Activated naive CD4-positive, alpha-beta T cell treated with anti-CD3 and anti-CD28 coated beads for 36 hours (primary cell): ENCODE measurements at regions not wholly inside any gene's neighbourhood (a gene's known extent, or its start where the extent isn't known, plus 50 kb on each side); places are given as distances from the start of the nearest gene placed in this dataset. TPM values are rescaled to one million over a fixed set of nuclear protein-coding genes. Genes with fewer than 3 reads are reported as not detected.

Experiments
- CTCF ChIA-PET: fragments of 350-600 bp; sonication (Branson Sonifier 250); formaldehyde crosslinking; loops from one replicate; lab custom pipeline; 2021; ENCODE audit warnings: antibody characterized with exemption; lab: Charles Lee
- DNase-seq: peaks from one replicate; pipeline ENCODE4 v3.0.0-alpha.2; 2020
- H3K27ac Mint-ChIP-seq: one replicate; pipeline ENCODE4 v1.8.0; 2021; ENCODE audit warnings: mild to moderate bottlenecking, mixed read lengths
- H3K27me3 Mint-ChIP-seq: one replicate; pipeline ENCODE4 v1.8.0; 2021; ENCODE audit warnings: low read depth, mixed read lengths
- H3K36me3 Mint-ChIP-seq: one replicate; pipeline ENCODE4 v1.8.0; 2021; ENCODE audit warnings: low read depth, mixed read lengths
- H3K4me1 Mint-ChIP-seq: one replicate; pipeline ENCODE4 v1.8.0; 2021; ENCODE audit warnings: low read depth, mixed read lengths
- H3K4me3 Mint-ChIP-seq: one replicate; pipeline ENCODE4 v1.8.0; 2021; ENCODE audit warnings: mild to moderate bottlenecking, moderate library complexity, mixed read lengths
- H3K9me3 Mint-ChIP-seq: one replicate; pipeline ENCODE4 v1.8.0; 2021; ENCODE audit warnings: mixed read lengths
- intact Hi-C: fragments of 100-400 bp; cut with micrococcal nuclease; formaldehyde crosslinking; loops from one replicate; pipeline ENCODE4 v1.15.1; 2023
- microRNA-seq: library from miRNA; unstranded; fragments of <30 nt; microRNA quantifications from one replicate; pipeline ENCODE4 v1.2.0, GENCODE V29; 2022; ENCODE audit warnings: borderline microRNAs expressed, borderline replicate concordance

DNA sequence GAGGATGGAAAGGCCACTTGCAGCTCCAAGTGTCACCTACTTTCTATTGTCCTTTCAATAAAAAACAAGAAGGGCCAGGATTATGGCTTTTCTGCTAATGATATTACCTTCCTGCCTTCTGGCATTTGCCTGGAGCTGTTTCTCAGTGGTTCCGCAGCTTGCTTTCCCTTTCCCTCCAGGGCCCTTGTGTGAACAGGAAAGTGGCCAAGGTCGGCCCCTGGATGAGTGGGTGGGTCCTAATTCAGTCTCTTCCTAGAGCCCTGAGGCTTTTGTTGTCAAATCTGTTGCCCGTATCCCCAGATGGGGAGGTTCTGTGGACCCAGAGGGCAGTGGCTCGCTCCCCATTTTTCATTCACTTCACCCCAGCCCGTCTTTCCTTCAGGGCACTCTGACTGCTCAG lies 64.2 kb upstream of the UMPS start:
- CTCF ChIA-PET = interaction anchor here (1.3 kb wide), 1 partner anchor 8 kb away, joined by 3 read pairs; no protein-coding TSS in a partner anchor
- Mint-ChIP-seq H3K9me3 (no peaks in the 10 kb centered on the region), H3K4me1 (peaks cover 18% of the 10 kb centered on the region), H3K27me3 (peaks cover 5% of the 10 kb centered on the region), H3K4me3 (no peak overlapping the region), H3K27ac (no peak overlapping the region), H3K36me3 (peaks cover 16% of the 10 kb centered on the region)
- intact Hi-C loops = no loop called here
- DNase-seq = no peak

DNA sequence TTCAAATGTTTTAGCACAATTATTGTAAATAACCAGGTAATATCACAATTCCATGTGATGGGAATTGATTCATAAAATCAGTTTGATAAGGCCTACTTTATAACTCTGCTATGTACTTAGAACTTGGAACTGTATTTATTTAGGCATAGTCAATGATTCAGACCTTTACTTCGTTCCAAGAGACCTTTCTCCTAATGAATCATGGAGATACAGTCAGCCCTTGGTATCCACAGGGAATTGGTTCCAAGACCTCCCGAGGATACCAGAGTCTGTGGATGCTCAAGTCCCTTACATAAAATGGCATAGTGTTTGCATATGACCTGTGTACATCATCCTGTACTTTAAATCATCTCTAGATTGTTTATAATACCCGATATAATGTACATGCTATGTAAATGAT lies 60.8 kb upstream of the UMPS start:
- intact Hi-C loops = no loop called here
- peaks cover 3% of the 10 kb centered on the region for H3K27me3 Mint-ChIP-seq
- no peak overlapping the region for H3K27ac Mint-ChIP-seq
- H3K4me1 Mint-ChIP-seq = peaks cover 12% of the 10 kb centered on the region
- no peaks in the 10 kb centered on the region for H3K9me3 Mint-ChIP-seq
- H3K4me3 Mint-ChIP-seq = no peak overlapping the region
- H3K36me3 Mint-ChIP-seq = peaks cover 12% of the 10 kb centered on the region
- CTCF ChIA-PET = no interaction called here
- no peak for DNase-seq

DNA sequence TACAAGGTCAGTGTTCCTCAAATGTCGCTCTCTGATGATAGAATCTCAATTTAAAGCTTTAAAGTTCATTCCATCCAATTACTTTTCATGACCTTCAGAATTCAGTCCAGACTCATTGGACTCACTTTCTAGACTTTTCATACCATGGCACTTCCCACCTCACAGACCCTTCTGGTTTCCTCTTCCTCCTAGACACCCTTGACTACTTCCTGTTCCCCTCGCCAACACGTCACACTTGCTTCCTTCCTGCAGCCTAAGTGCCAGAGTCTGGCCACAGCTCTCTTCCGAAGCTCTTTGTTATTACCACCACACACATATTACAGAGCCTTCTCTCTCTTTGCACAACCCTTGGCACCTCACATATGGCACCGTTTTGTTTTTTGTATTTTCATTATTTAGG lies 59.1 kb upstream of the UMPS start:
- CTCF ChIA-PET = interaction anchor here (0.8 to 1.9 kb wide), 4 partner anchors 17 to 121 kb away, joined by 3 to 8 read pairs (median 3); no protein-coding TSS in a partner anchor
- Mint-ChIP-seq H3K27ac (peak overlapping the region; percentile 55), H3K9me3 (no peaks in the 10 kb centered on the region), H3K4me1 (peaks cover 12% of the 10 kb centered on the region), H3K36me3 (peaks cover 12% of the 10 kb centered on the region), H3K27me3 (peaks cover 3% of the 10 kb centered on the region), H3K4me3 (no peak overlapping the region)
- intact Hi-C loops = no loop called here
- peak; percentile 22 for DNase-seq

DNA sequence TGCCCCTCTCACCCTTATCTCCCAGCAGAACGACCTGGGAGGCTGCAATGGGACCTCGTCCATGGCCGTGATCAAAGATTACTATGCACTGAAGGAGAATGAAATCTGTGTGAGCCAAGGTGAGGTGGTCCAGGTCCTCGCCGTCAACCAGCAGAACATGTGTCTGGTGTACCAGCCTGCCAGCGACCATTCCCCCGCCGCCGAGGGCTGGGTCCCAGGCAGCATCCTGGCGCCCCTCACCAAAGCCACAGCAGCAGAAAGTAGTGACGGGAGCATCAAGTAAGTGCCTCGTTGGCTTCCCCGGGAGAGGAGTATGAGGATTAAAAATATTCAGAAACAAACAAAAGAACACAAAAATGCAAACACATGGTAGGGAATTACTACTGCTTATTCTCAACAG lies 55.9 kb upstream of the UMPS start:
- Mint-ChIP-seq H3K36me3 (peaks cover 9% of the 10 kb centered on the region), H3K9me3 (no peaks in the 10 kb centered on the region), H3K4me1 (peaks cover 12% of the 10 kb centered on the region), H3K27me3 (no peaks in the 10 kb centered on the region), H3K4me3 (no peak overlapping the region), H3K27ac (no peak overlapping the region)
- CTCF ChIA-PET = no interaction called here
- intact Hi-C loops = no loop called here
- DNase-seq = no peak

DNA sequence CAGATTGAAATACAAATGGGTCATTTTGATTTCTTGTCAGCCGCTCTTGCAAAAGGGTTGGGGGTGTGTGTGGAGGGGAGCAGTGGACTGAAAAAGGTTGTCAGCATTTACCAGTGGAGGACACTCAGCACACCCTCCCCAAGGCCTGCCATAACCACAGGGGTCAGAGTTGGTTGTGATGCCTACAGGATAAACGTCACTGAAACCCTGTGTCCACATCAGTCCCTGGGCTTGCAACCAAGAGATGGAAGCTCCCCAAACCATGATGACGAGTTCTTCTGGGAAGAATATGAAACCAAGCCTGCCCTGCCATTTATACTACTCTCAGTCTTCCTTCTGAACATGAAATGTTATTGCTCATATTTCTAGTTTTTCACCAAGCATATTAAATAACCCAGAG lies 54.0 kb upstream of the UMPS start:
- Mint-ChIP-seq H3K4me1 (peaks cover 4% of the 10 kb centered on the region), H3K27me3 (no peaks in the 10 kb centered on the region), H3K36me3 (peaks cover 3% of the 10 kb centered on the region), H3K9me3 (no peaks in the 10 kb centered on the region), H3K4me3 (no peak overlapping the region), H3K27ac (no peak overlapping the region)
- intact Hi-C loops = no loop called here
- DNase-seq = no peak
- CTCF ChIA-PET = interaction anchor here (0.6 to 1.0 kb wide), 2 partner anchors 12 to 80 kb away, joined by 3 to 6 read pairs; no protein-coding TSS in a partner anchor

DNA sequence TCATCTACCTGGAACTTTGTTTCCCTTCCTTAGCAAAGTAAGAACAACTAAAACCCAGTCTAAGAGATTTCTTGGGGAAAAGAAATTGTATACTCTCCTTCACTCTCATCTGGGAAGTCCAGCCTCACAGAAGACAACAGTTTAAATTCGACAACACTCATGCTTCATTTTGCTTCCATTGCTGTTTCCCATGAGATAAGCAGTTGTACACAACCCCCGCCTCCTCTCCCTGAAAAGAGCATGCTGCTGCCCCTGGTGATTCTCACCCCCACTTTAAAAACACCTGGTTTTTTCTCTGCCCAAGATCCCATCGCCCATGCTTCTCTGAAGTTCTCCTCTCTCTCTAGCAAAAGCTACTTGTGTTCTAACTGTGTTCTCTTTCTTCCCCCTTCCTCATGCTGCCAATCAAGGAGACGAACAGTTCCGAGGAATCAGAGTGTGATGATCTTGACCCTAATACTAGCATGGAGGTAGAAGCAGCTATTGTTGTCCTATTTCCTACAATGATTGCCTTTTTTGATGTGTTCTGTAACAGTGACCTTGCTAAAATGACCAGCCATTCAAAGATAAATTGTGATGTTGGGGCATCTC lies 51.1 kb upstream of the UMPS start:
- Mint-ChIP-seq H3K9me3 (no peaks in the 10 kb centered on the region), H3K27ac (no peak overlapping the region), H3K36me3 (no peaks in the 10 kb centered on the region), H3K27me3 (no peaks in the 10 kb centered on the region), H3K4me3 (no peak overlapping the region), H3K4me1 (no peaks in the 10 kb centered on the region)
- intact Hi-C loops = no loop called here
- no peak for DNase-seq
- CTCF ChIA-PET = interaction anchor here (1.2 kb wide), 1 partner anchor 9 kb away, joined by 5 read pairs; no protein-coding TSS in a partner anchor

Small RNA genes lying in the stretch of these regions (microRNA-seq; reads per million reads assigned to microRNA genes)
- not detected for gene MIR5002
- gene MIR6083 = not detected
